Chondrocyte (in vitro differentiated cells): ENCODE measurements at regions not wholly inside any gene's neighbourhood (a gene's known extent, or its start where the extent isn't known, plus 50 kb on each side); places are given as distances from the start of the nearest gene placed in this dataset.

Source experiments
- DNase-seq: peaks from one replicate; pipeline ENCODE4 v3.0.0; 2021; ENCODE audit warnings: mixed read lengths, low spot score
- H3K27ac Mint-ChIP-seq: one replicate; pipeline ENCODE4 v1.8.0; 2021; ENCODE audit warnings: mild to moderate bottlenecking, moderate library complexity, mixed read lengths; ENCODE audit not compliant: unreplicated experiment
- H3K27me3 Mint-ChIP-seq: 2 replicates; pipeline ENCODE4 v1.8.0; 2021; ENCODE audit warnings: low read depth, mixed read lengths
- H3K36me3 Mint-ChIP-seq: 2 replicates; pipeline ENCODE4 v1.8.0; 2021; ENCODE audit warnings: low read depth, mixed read lengths
- H3K4me1 Mint-ChIP-seq: 2 replicates; pipeline ENCODE4 v1.8.0; 2021; ENCODE audit warnings: low read depth, mild to moderate bottlenecking, mixed read lengths
- H3K4me3 Mint-ChIP-seq: one replicate; pipeline ENCODE4 v1.8.0; 2021; ENCODE audit warnings: mild to moderate bottlenecking, moderate library complexity, mixed read lengths; ENCODE audit not compliant: unreplicated experiment
- H3K9me3 Mint-ChIP-seq: 2 replicates; pipeline ENCODE4 v1.8.0; 2021; ENCODE audit warnings: low read depth, mixed read lengths
- TF ChIP-seq, protein P1 (sequence below): fragments of 200-600 bp; sonication (generic); IDR thresholded peaks from 2 replicates; pipeline ENCODE4 v1.5.0; 2021; ENCODE audit warnings: antibody characterized with exemption, mild to moderate bottlenecking, moderate library complexity

GRCh38 chr7:68491523-68492358, 1106.5 kb upstream of the AUTS2 start:
- H3K27ac Mint-ChIP-seq = no peak overlapping the region
- no peak overlapping the region for H3K4me3 Mint-ChIP-seq
- DNase-seq = no peak
- no peaks in the 10 kb centered on the region for H3K4me1 Mint-ChIP-seq
- peaks cover 2% of the 10 kb centered on the region for H3K27me3 Mint-ChIP-seq
- TF ChIP-seq, protein P1, sequence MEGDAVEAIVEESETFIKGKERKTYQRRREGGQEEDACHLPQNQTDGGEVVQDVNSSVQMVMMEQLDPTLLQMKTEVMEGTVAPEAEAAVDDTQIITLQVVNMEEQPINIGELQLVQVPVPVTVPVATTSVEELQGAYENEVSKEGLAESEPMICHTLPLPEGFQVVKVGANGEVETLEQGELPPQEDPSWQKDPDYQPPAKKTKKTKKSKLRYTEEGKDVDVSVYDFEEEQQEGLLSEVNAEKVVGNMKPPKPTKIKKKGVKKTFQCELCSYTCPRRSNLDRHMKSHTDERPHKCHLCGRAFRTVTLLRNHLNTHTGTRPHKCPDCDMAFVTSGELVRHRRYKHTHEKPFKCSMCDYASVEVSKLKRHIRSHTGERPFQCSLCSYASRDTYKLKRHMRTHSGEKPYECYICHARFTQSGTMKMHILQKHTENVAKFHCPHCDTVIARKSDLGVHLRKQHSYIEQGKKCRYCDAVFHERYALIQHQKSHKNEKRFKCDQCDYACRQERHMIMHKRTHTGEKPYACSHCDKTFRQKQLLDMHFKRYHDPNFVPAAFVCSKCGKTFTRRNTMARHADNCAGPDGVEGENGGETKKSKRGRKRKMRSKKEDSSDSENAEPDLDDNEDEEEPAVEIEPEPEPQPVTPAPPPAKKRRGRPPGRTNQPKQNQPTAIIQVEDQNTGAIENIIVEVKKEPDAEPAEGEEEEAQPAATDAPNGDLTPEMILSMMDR = no peak
- H3K36me3 Mint-ChIP-seq = peaks cover 2% of the 10 kb centered on the region
- H3K9me3 Mint-ChIP-seq = peaks cover 8% of the 10 kb centered on the region

- no peak overlapping the region for H3K27ac Mint-ChIP-seq
- TF ChIP-seq, protein P1 = no peak
- H3K4me3 Mint-ChIP-seq = no peak overlapping the region
- DNase-seq = no peak
- peaks cover 2% of the 10 kb centered on the region for H3K27me3 Mint-ChIP-seq
- H3K36me3 Mint-ChIP-seq = peaks cover 2% of the 10 kb centered on the region
- H3K4me1 Mint-ChIP-seq = no peaks in the 10 kb centered on the region
- peaks cover 8% of the 10 kb centered on the region for H3K9me3 Mint-ChIP-seq
Observed at GRCh38 chr7:68492359-68492690, 1106.0 kb upstream of the AUTS2 start.

- no peaks in the 10 kb centered on the region for H3K36me3 Mint-ChIP-seq
- no peaks in the 10 kb centered on the region for H3K9me3 Mint-ChIP-seq
- TF ChIP-seq, protein P1 = no peak
- H3K4me3 Mint-ChIP-seq = no peak overlapping the region
- DNase-seq = no peak
- peaks cover 2% of the 10 kb centered on the region for H3K27me3 Mint-ChIP-seq
- H3K4me1 Mint-ChIP-seq = peaks cover 14% of the 10 kb centered on the region
- no peak overlapping the region for H3K27ac Mint-ChIP-seq
Observed at GRCh38 chr7:68503400-68503799, 1094.9 kb upstream of the AUTS2 start.

GRCh38 chr7:68504716-68505115, 1093.6 kb upstream of the AUTS2 start:
- H3K9me3 Mint-ChIP-seq = peaks cover 6% of the 10 kb centered on the region
- H3K27me3 Mint-ChIP-seq = peaks cover 2% of the 10 kb centered on the region
- no peak for DNase-seq
- TF ChIP-seq, protein P1 = no peak
- no peak overlapping the region for H3K4me3 Mint-ChIP-seq
- H3K27ac Mint-ChIP-seq = no peak overlapping the region
- no peaks in the 10 kb centered on the region for H3K36me3 Mint-ChIP-seq
- H3K4me1 Mint-ChIP-seq = peaks cover 14% of the 10 kb centered on the region

DNA sequence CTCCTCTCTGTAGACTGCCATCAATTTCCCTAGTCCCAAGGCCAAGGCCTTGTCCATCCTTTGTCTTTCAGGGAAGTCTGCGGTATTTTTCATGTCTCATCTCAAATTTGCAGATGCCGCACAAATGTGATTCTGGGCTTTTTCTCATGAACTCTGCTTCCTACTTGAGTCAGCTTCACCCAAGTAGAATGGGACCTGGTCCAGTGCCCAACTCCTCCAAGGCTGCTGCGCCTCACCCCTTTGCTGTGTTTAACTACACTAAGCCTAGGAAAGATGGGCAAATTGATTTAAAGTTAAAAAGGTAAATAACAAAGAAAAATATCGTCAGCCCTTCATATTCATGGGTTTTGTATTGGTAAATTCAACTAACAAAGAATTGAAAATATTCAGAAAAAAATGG, 1092.6 kb upstream of the AUTS2 start:
- Mint-ChIP-seq H3K27ac (no peak overlapping the region), H3K4me3 (no peak overlapping the region), H3K36me3 (no peaks in the 10 kb centered on the region), H3K9me3 (peaks cover 6% of the 10 kb centered on the region), H3K27me3 (peaks cover 2% of the 10 kb centered on the region), H3K4me1 (peaks cover 14% of the 10 kb centered on the region)
- TF ChIP-seq, protein P1 = no peak
- no peak for DNase-seq
